HEK293 (cell line): ENCODE measurements at regions not wholly inside any gene's neighbourhood (a gene's known extent, or its start where the extent isn't known, plus 50 kb on each side); places are given as distances from the start of the nearest gene placed in this dataset.

Source experiments
- ATF2 ChIP-seq: fragments of 450-650 bp; formaldehyde crosslinking; IDR thresholded peaks from 2 replicates; pipeline ENCODE4 v1.5.1; 2016; ENCODE audit warnings: missing biosample characterization, missing genetic modification characterization, low read depth
- CTCF ChIP-seq: fragments of 450-650 bp; formaldehyde crosslinking; IDR thresholded peaks from 2 replicates; pipeline ENCODE4 v1.5.1; 2016; ENCODE audit warnings: missing biosample characterization, missing genetic modification characterization
- KLF1 ChIP-seq: fragments of 450-650 bp; formaldehyde crosslinking; IDR thresholded peaks from 2 replicates; pipeline ENCODE4 v1.5.1; 2016; ENCODE audit warnings: missing biosample characterization, missing genetic modification characterization
- MZF1 ChIP-seq: fragments of 450-650 bp; formaldehyde crosslinking; IDR thresholded peaks from 2 replicates; pipeline ENCODE4 v1.5.1; 2017; ENCODE audit warnings: missing biosample characterization, missing genetic modification characterization, borderline replicate concordance
- TSHZ1 ChIP-seq: fragments of 450-650 bp; formaldehyde crosslinking; IDR thresholded peaks from 2 replicates; pipeline ENCODE4 v1.5.1; 2016; ENCODE audit warnings: missing biosample characterization, missing genetic modification characterization, borderline replicate concordance
- YY1 ChIP-seq: fragments of 450-650 bp; formaldehyde crosslinking; IDR thresholded peaks from 2 replicates; pipeline ENCODE4 v1.5.1; 2018; ENCODE audit warnings: missing biosample characterization, missing genetic modification characterization
- ZBTB11 ChIP-seq: fragments of 450-650 bp; formaldehyde crosslinking; conservative IDR thresholded peaks from 2 replicates; pipeline ENCODE4 v1.5.1; 2016; ENCODE audit warnings: low read depth, missing biosample characterization, missing genetic modification characterization
- ZBTB21 ChIP-seq: fragments of 450-650 bp; formaldehyde crosslinking; IDR thresholded peaks from 2 replicates; pipeline ENCODE4 v1.5.1; 2017; ENCODE audit warnings: missing biosample characterization, missing genetic modification characterization
- ZEB2 ChIP-seq: fragments of 450-650 bp; formaldehyde crosslinking; IDR thresholded peaks from 2 replicates; pipeline ENCODE4 v1.5.1; 2016; ENCODE audit warnings: missing biosample characterization, missing genetic modification characterization
- ZFP41 ChIP-seq: fragments of 450-650 bp; formaldehyde crosslinking; IDR thresholded peaks from 2 replicates; pipeline ENCODE4 v1.5.1; 2016; ENCODE audit warnings: missing biosample characterization, missing genetic modification characterization, borderline replicate concordance
- ZNF274 ChIP-seq, 2 experiments: fragments of 200-500 bp in 1 of 2; fragments of 450-650 bp in 1 of 2; sonication (Bioruptor generic) in 1 of 2; formaldehyde crosslinking in 1 of 2; IDR thresholded peaks; 2 replicates each; pipeline versions ENCODE4 v1.5.1 to v1.6.1; 2014 to 2016; ENCODE audit warnings: borderline replicate concordance in 1 of 2, inconsistent platforms in 1 of 2, low read length in 1 of 2, missing biosample characterization in 1 of 2, missing genetic modification characterization in 1 of 2
- ZNF660 ChIP-seq: fragments of 450-650 bp; IDR thresholded peaks from 2 replicates; pipeline ENCODE4 v1.5.1; 2018; ENCODE audit warnings: missing biosample characterization, mild to moderate bottlenecking, missing genetic modification characterization
- ZNF692 ChIP-seq: fragments of 450-650 bp; formaldehyde crosslinking; IDR thresholded peaks from 2 replicates; pipeline ENCODE4 v1.5.1; 2016; ENCODE audit warnings: missing biosample characterization, missing genetic modification characterization
- ZNF792 ChIP-seq: fragments of 450-650 bp; formaldehyde crosslinking; IDR thresholded peaks from 2 replicates; pipeline ENCODE4 v1.5.1; 2016; ENCODE audit warnings: missing biosample characterization, missing genetic modification characterization

- TF ChIP-seq ZNF692 (no peak), YY1 (tag by site-specific recombination) (no peak), ZBTB11 (tag by site-specific recombination) (no peak), CTCF (tag by site-specific recombination) (no peak), ZEB2 (tag by site-specific recombination) (no peak), ZNF792 (no peak), MZF1 (tag by site-specific recombination) (no peak), TSHZ1 (tag by site-specific recombination) (no peak), ZFP41 (no peak), ZBTB21 (no peak), ZNF274 (IDR thresholded peaks at IDR 0.05; ENCODE audit: low read length) (no peak), ZNF274 (tag by site-specific recombination; IDR thresholded peaks at IDR 0.05; ENCODE audit: borderline replicate concordance) (no peak), KLF1 (no peak), ATF2 (tag by site-specific recombination) (no peak), ZNF660 (tag by site-specific recombination) (no peak)
Observed at GRCh38 chr12:98280152-98280551, 235.2 kb upstream of the TMPO start.
